ENCODE measurements at regions not wholly inside any gene's neighbourhood (a gene's known extent, or its start where the extent isn't known, plus 50 kb on each side); places are given as distances from the start of the nearest gene placed in this dataset.

DNA sequence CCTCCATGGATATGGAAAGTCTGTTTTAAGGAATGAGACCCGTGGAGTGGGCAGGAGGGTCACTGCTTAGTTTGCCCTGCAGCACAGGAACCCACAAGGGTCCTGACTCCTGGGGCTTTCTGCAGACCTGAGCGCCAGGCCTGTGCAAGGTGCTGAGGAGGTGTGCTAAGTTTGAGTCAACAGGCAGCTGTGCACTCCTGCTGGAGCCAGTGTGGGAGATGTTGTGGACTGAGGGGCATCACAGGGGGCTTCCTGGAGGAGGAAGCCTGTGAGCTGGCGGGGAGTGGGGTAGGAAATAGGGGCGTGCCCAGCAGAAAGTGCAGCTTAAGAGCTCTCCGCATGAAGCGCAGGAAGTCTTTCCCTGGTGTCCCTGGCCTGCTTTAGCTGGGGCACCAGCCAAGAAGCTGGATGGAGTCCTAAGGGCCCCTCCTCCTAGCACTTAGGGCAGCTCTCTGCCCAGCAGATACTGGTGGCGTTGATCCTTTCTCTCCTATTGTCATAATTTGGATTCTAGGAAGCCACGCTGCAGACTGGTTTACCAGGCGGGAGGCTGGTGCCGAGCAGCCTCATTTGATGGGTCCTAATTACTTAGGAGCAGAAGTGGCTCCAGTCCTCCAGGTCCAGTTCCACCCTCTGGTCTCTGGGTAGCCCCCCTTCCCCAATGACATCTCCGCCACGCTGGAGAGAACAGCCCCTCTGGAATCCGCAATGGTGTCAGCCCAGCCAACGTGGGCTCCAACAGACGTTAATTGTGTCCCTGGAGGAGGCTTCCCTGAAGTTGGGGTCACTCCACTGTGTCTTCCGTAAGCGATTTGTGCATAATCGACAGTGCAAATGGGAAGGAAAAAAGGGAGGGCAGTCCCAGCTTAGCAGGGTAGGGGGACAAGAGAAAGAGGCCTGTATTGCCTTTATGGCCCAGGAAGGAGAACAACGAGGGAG lies 309.2 kb downstream of the ZNF536 start:
- DNase-seq (ENCODE audit: low spot score) (no peak), ATAC-seq (no peak)
- Histone ChIP-seq H3K79me2 (replicated peaks; ENCODE audit: insufficient read depth) (no peaks in the 10 kb centered on the region), H4K20me1 (replicated peaks; ENCODE audit: insufficient read depth) (no peaks in the 10 kb centered on the region), H2AFZ (no peak overlapping the region), H3K36me3 (ENCODE audit: insufficient read depth) (no peaks in the 10 kb centered on the region), H3K4me3 (no peak overlapping the region), H3K4me2 (no peak overlapping the region), H3K9me2 (ENCODE audit: insufficient read depth) (no peaks in the 10 kb centered on the region), H3F3A (replicated peaks; ENCODE audit: low read depth) (no peaks in the 10 kb centered on the region), H3K27ac (ENCODE audit: low read depth) (no peak overlapping the region), H3K27me3 (ENCODE audit: insufficient read depth) (no peaks in the 10 kb centered on the region), H3K4me1 (ENCODE audit: insufficient read depth) (no peaks in the 10 kb centered on the region; the same call in 1 of the 2 replicates)
- no peaks in the 10 kb centered on the region for H3K36me3 Mint-ChIP-seq (ENCODE audit: low read depth)
- H3K27me3 Mint-ChIP-seq (ENCODE audit: insufficient read depth, low read depth, poor library complexity): peaks cover 6% of the 10 kb centered on the region
- H3K4me3 Mint-ChIP-seq: no peak overlapping the region
- H3K27ac Mint-ChIP-seq: no peak overlapping the region
- peaks cover 5% of the 10 kb centered on the region; the same call in 2 of the 3 replicates for H3K4me1 Mint-ChIP-seq
- TF ChIP-seq ETS1 (IDR thresholded peaks at IDR 0.05) (no peak), JUNB (IDR thresholded peaks at IDR 0.05; ENCODE audit: unreplicated experiment) (no peak), CREB1 (CRISPR knock-in tag; IDR thresholded peaks at IDR 0.05; ENCODE audit: low read depth) (no peak), EZH2phosphoT487 (IDR thresholded peaks at IDR 0.05; ENCODE audit: unreplicated experiment) (no peak), ZNF114 (CRISPR knock-in tag; IDR thresholded peaks at IDR 0.05) (no peak), NANOG (IDR thresholded peaks at IDR 0.05; ENCODE audit: borderline replicate concordance) (no peak), EZH2 (IDR thresholded peaks at IDR 0.05; ENCODE audit: low read depth, unreplicated experiment) (no peak), ZNF331 (CRISPR knock-in tag; IDR thresholded peaks at IDR 0.05; ENCODE audit: low read depth) (no peak), ZNF462 (CRISPR knock-in tag; IDR thresholded peaks at IDR 0.05) (no peak), STAT1 (IDR thresholded peaks at IDR 0.05; ENCODE audit: unreplicated experiment) (no peak), POLR2AphosphoS5 (IDR thresholded peaks at IDR 0.05; ENCODE audit: low read depth) (no peak)
- TF ChIP-seq, protein P1, sequence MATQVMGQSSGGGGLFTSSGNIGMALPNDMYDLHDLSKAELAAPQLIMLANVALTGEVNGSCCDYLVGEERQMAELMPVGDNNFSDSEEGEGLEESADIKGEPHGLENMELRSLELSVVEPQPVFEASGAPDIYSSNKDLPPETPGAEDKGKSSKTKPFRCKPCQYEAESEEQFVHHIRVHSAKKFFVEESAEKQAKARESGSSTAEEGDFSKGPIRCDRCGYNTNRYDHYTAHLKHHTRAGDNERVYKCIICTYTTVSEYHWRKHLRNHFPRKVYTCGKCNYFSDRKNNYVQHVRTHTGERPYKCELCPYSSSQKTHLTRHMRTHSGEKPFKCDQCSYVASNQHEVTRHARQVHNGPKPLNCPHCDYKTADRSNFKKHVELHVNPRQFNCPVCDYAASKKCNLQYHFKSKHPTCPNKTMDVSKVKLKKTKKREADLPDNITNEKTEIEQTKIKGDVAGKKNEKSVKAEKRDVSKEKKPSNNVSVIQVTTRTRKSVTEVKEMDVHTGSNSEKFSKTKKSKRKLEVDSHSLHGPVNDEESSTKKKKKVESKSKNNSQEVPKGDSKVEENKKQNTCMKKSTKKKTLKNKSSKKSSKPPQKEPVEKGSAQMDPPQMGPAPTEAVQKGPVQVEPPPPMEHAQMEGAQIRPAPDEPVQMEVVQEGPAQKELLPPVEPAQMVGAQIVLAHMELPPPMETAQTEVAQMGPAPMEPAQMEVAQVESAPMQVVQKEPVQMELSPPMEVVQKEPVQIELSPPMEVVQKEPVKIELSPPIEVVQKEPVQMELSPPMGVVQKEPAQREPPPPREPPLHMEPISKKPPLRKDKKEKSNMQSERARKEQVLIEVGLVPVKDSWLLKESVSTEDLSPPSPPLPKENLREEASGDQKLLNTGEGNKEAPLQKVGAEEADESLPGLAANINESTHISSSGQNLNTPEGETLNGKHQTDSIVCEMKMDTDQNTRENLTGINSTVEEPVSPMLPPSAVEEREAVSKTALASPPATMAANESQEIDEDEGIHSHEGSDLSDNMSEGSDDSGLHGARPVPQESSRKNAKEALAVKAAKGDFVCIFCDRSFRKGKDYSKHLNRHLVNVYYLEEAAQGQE (IDR thresholded peaks at IDR 0.05; ENCODE audit: unreplicated experiment): no peak
- TF ChIP-seq, protein P2, sequence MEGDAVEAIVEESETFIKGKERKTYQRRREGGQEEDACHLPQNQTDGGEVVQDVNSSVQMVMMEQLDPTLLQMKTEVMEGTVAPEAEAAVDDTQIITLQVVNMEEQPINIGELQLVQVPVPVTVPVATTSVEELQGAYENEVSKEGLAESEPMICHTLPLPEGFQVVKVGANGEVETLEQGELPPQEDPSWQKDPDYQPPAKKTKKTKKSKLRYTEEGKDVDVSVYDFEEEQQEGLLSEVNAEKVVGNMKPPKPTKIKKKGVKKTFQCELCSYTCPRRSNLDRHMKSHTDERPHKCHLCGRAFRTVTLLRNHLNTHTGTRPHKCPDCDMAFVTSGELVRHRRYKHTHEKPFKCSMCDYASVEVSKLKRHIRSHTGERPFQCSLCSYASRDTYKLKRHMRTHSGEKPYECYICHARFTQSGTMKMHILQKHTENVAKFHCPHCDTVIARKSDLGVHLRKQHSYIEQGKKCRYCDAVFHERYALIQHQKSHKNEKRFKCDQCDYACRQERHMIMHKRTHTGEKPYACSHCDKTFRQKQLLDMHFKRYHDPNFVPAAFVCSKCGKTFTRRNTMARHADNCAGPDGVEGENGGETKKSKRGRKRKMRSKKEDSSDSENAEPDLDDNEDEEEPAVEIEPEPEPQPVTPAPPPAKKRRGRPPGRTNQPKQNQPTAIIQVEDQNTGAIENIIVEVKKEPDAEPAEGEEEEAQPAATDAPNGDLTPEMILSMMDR (conservative IDR thresholded peaks at IDR 0.05; ENCODE audit: low read depth in 2 of 2): no peak
- H3K9me3 Mint-ChIP-seq: no peaks in the 10 kb centered on the region; the same call in 2 of the 3 replicates
